GM18499 (cell line): ENCODE measurements at regions not wholly inside any gene's neighbourhood (a gene's known extent, or its start where the extent isn't known, plus 50 kb on each side); places are given as distances from the start of the nearest gene placed in this dataset.

ENCODE experiments used
- ATAC-seq: cut with Tn5 transposase; IDR thresholded peaks from one replicate; pipeline ENCODE4 v1.9.1; 2021; ENCODE audit warnings: moderate number of reproducible peaks; ENCODE audit not compliant: insufficient read depth, unreplicated experiment

- no peak for ATAC-seq
These were observed 160.3 kb downstream of the TMEM18 start for GRCh38 chr2:516944-517343.

- ATAC-seq, result no peak
These were observed 161.1 kb downstream of the TMEM18 start for GRCh38 chr2:516131-516530.

- no peak for ATAC-seq
These were observed 161.6 kb downstream of the TMEM18 start for GRCh38 chr2:515441-516127.

GRCh38 chr2:513981-514706, 163.1 kb downstream of the TMEM18 start:
- ATAC-seq, result no peak

- no peak for ATAC-seq
These were observed 166.4 kb downstream of the TMEM18 start for GRCh38 chr2:510839-511238.

GRCh38 chr2:509888-510287, 167.3 kb downstream of the TMEM18 start:
- ATAC-seq, result no peak

GRCh38 chr2:508121-508520, 169.1 kb downstream of the TMEM18 start:
- ATAC-seq, result no peak

GRCh38 chr2:506866-507265, 170.3 kb downstream of the TMEM18 start:
- ATAC-seq, result no peak

GRCh38 chr2:506451-506850, 170.8 kb downstream of the TMEM18 start:
- ATAC-seq, result no peak

GRCh38 chr2:505941-506340, 171.3 kb downstream of the TMEM18 start:
- ATAC-seq, result no peak

- no peak for ATAC-seq
These were observed 173.8 kb downstream of the TMEM18 start for GRCh38 chr2:503288-503999.

- ATAC-seq, result no peak
These were observed 174.4 kb downstream of the TMEM18 start for GRCh38 chr2:502831-503230.

- no peak for ATAC-seq
These were observed 175.5 kb downstream of the TMEM18 start for GRCh38 chr2:501667-502066.

- ATAC-seq, result no peak
These were observed 176.1 kb downstream of the TMEM18 start for GRCh38 chr2:501130-501529.

GRCh38 chr2:499726-500125, 177.5 kb downstream of the TMEM18 start:
- ATAC-seq, result no peak

GRCh38 chr2:498493-499178, 178.6 kb downstream of the TMEM18 start:
- no peak for ATAC-seq

GRCh38 chr2:497770-498492, 179.3 kb downstream of the TMEM18 start:
- ATAC-seq, result no peak

GRCh38 chr2:496729-497128, 180.5 kb downstream of the TMEM18 start:
- ATAC-seq, result no peak

- ATAC-seq, result no peak
These were observed 181.4 kb downstream of the TMEM18 start for GRCh38 chr2:495745-496275.

- no peak for ATAC-seq
These were observed 182.4 kb downstream of the TMEM18 start for GRCh38 chr2:494853-495252.
